GM19238 (cell line): ENCODE measurements at regions not wholly inside any gene's neighbourhood (a gene's known extent, or its start where the extent isn't known, plus 50 kb on each side); places are given as distances from the start of the nearest gene placed in this dataset.

Source experiments
- DNase-seq: peaks from one replicate; pipeline ENCODE4 v3.0.0; 2011; ENCODE audit warnings: low spot score; ENCODE audit not compliant: insufficient read length

- no peak for DNase-seq
These were observed 332.2 kb downstream of the DUSP6 start for GRCh38 chr12:89020121-89020480.

GRCh38 chr12:89019439-89020120, 332.7 kb downstream of the DUSP6 start:
- DNase-seq, result peak; percentile 19

GRCh38 chr12:89016970-89017778, 335.1 kb downstream of the DUSP6 start:
- peak; percentile 7 for DNase-seq

GRCh38 chr12:89015419-89015818, 336.9 kb downstream of the DUSP6 start:
- DNase-seq, result no peak

GRCh38 chr12:88998421-88998820, 353.9 kb downstream of the DUSP6 start:
- DNase-seq, result no peak

GRCh38 chr12:88996200-88996788, 356.0 kb downstream of the DUSP6 start:
- no peak for DNase-seq

GRCh38 chr12:88994971-88995370, 357.3 kb downstream of the DUSP6 start:
- no peak for DNase-seq

- no peak for DNase-seq
These were observed 357.8 kb downstream of the DUSP6 start for GRCh38 chr12:88994537-88994936.

- DNase-seq, result no peak
These were observed 358.6 kb downstream of the DUSP6 start for GRCh38 chr12:88993651-88994050.

GRCh38 chr12:88986056-88986455, 366.2 kb downstream of the DUSP6 start:
- no peak for DNase-seq

GRCh38 chr12:88985631-88986030, 366.7 kb downstream of the DUSP6 start:
- DNase-seq, result no peak

GRCh38 chr12:88985011-88985410, 367.3 kb downstream of the DUSP6 start:
- no peak for DNase-seq

- no peak for DNase-seq
These were observed 369.6 kb downstream of the DUSP6 start for GRCh38 chr12:88982694-88983093.

GRCh38 chr12:88977115-88977514, 375.2 kb downstream of the DUSP6 start:
- no peak for DNase-seq

GRCh38 chr12:88973998-88974397, 378.3 kb downstream of the DUSP6 start:
- no peak for DNase-seq

- DNase-seq, result no peak
These were observed 381.6 kb downstream of the DUSP6 start for GRCh38 chr12:88970740-88971139.

- DNase-seq, result no peak
These were observed 383.2 kb downstream of the DUSP6 start for GRCh38 chr12:88969127-88969526.

GRCh38 chr12:88960213-88960878, 380.1 kb upstream of the KITLG start:
- no peak for DNase-seq

- no peak for DNase-seq
These were observed 378.7 kb upstream of the KITLG start for GRCh38 chr12:88958946-88959345.

GRCh38 chr12:88958153-88958552, 377.9 kb upstream of the KITLG start:
- no peak for DNase-seq

- no peak for DNase-seq
These were observed 377.1 kb upstream of the KITLG start for GRCh38 chr12:88957358-88957757.

- no peak for DNase-seq
These were observed 375.3 kb upstream of the KITLG start for GRCh38 chr12:88955531-88955930.
